ENCODE measurements at regions not wholly inside any gene's neighbourhood (a gene's known extent, or its start where the extent isn't known, plus 50 kb on each side); places are given as distances from the start of the nearest gene placed in this dataset.

DNA sequence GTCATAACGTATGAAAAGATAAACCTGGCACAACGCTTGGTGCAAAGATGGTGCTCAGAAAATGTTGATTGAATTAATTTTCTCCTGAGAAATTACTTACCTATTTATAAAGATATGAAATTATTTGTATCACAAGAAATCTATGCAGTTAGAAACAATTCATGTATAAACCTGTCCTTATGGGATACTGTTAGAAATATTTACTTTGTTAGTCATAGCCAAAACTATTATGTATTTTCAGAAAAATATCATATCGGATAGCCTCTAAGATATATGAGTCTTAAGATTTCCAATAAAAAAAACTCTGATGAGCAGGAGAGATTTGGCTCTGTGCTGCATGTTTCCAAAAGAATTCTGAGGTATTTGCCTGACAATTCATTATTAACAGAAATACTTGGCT lies 880.7 kb downstream of the LRRTM4 start:
- H3K27me3 Mint-ChIP-seq = no peaks in the 10 kb centered on the region

DNA sequence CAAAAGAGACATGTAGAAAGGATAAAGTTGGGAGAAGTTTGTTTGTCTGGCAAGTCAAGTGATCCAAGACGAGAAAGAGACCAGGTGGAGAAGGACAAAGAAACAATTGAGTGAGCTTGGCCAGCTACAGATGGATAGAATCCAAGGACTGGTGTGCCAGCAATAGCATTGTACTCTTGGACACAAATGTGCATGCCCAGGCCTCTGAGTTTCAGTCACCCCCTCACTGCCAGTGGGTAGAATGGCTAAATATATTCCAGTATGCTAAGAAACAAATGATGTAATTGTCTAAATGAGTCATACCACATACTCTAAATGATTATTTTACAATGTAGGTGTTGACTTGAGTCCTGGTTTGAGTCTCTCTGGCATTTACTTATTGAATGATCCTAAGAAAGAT lies 881.3 kb downstream of the LRRTM4 start:
- Histone ChIP-seq H3K9me3 (ENCODE audit: control insufficient read depth in 1 of 2, insufficient read depth in 1 of 2, low read length in 2 of 2) (peaks cover 0 to 5% of the 10 kb centered on the region in 2 experiments), H3K4me3 (ENCODE audit: low read length) (no peak overlapping the region), H3K4me1 (ENCODE audit: insufficient read depth, low read length) (no peaks in the 10 kb centered on the region), H3K27me3 (ENCODE audit: control insufficient read depth in 1 of 2, insufficient read depth in 2 of 2, low read length in 2 of 2) (no peaks in the 10 kb centered on the region), H3K36me3 (ENCODE audit: insufficient read depth, low read length) (no peaks in the 10 kb centered on the region), H3K27ac (ENCODE audit: low read depth in 1 of 2, low read length in 2 of 2) (no peak overlapping the region)
- ChIA-PET CTCF (no interaction called here), POLR2A (no interaction called here)
- Mint-ChIP-seq H3K27me3 (no peaks in the 10 kb centered on the region), H3K4me1 (ENCODE audit: low read depth) (no peaks in the 10 kb centered on the region), H3K27ac (no peak overlapping the region), H3K4me3 (no peak overlapping the region), H3K36me3 (ENCODE audit: low read depth) (no peaks in the 10 kb centered on the region), H3K9me3 (peaks cover 11% of the 10 kb centered on the region)
- TF ChIP-seq, protein P1, sequence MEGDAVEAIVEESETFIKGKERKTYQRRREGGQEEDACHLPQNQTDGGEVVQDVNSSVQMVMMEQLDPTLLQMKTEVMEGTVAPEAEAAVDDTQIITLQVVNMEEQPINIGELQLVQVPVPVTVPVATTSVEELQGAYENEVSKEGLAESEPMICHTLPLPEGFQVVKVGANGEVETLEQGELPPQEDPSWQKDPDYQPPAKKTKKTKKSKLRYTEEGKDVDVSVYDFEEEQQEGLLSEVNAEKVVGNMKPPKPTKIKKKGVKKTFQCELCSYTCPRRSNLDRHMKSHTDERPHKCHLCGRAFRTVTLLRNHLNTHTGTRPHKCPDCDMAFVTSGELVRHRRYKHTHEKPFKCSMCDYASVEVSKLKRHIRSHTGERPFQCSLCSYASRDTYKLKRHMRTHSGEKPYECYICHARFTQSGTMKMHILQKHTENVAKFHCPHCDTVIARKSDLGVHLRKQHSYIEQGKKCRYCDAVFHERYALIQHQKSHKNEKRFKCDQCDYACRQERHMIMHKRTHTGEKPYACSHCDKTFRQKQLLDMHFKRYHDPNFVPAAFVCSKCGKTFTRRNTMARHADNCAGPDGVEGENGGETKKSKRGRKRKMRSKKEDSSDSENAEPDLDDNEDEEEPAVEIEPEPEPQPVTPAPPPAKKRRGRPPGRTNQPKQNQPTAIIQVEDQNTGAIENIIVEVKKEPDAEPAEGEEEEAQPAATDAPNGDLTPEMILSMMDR (IDR thresholded peaks at IDR 0.05) = no peak
- DNase-seq (no peak), ATAC-seq (ENCODE audit: poor library complexity) (no peak)
- intact Hi-C loops (cut with DNase I, micrococcal nuclease) = no loop called here

More for the DNA sequence above, 880.7 kb downstream of the LRRTM4 start:
- Histone ChIP-seq H3K4me1 (ENCODE audit: insufficient read depth, low read length) (no peaks in the 10 kb centered on the region), H3K9me3 (ENCODE audit: control insufficient read depth in 1 of 2, insufficient read depth in 1 of 2, low read length in 2 of 2) (peaks cover 2 to 5% of the 10 kb centered on the region in 2 experiments), H3K27ac (ENCODE audit: low read depth in 1 of 2, low read length in 2 of 2) (no peak overlapping the region), H3K4me3 (ENCODE audit: low read length) (no peak overlapping the region), H3K36me3 (ENCODE audit: insufficient read depth, low read length) (no peaks in the 10 kb centered on the region), H3K27me3 (ENCODE audit: control insufficient read depth in 1 of 2, insufficient read depth in 2 of 2, low read length in 2 of 2) (no peaks in the 10 kb centered on the region)
- ATAC-seq (ENCODE audit: poor library complexity) (no peak), DNase-seq (no peak)
- no peaks in the 10 kb centered on the region for H3K4me1 Mint-ChIP-seq (ENCODE audit: low read depth)
- POLR2A ChIA-PET = no interaction called here
- no peak overlapping the region for H3K4me3 Mint-ChIP-seq
- intact Hi-C loops (cut with DNase I, micrococcal nuclease) = no loop called here
- no peaks in the 10 kb centered on the region for H3K36me3 Mint-ChIP-seq (ENCODE audit: low read depth)
- TF ChIP-seq, protein P1 (IDR thresholded peaks at IDR 0.05) = no peak
- H3K27ac Mint-ChIP-seq = no peak overlapping the region
- CTCF ChIA-PET = no interaction called here
- peaks cover 13% of the 10 kb centered on the region for H3K9me3 Mint-ChIP-seq

DNA sequence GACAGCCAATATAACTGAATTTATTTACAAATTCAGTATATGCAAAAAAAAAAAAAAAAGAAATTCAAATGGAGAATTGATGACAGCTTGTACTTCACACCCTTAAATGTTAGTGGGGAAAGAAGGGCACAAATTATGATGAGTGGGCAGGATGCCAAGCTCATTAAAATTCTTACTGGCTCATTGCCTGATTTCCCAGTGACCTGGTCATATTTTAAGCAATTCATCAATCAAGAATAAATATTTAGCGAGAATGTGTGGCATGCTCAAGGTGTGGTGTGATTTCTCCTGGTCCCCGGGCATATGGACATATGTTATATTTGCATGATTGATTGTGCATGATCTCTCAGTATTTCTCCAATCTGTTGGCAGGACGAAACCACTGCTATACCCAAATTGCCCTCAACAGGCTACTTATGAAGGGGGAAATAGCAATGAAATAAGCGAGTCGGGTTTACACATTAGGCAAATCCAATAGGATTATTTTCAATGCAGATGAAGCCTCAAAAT lies 883.0 kb downstream of the LRRTM4 start:
- intact Hi-C loops (cut with DNase I, micrococcal nuclease) = no loop called here

More for the DNA sequence above, 883.0 kb downstream of the LRRTM4 start:
- DNase-seq = no peak
- Histone ChIP-seq H3K27ac (ENCODE audit: low read depth in 1 of 2, low read length in 2 of 2) (no peak overlapping the region), H3K4me3 (ENCODE audit: low read length) (no peak overlapping the region), H3K36me3 (ENCODE audit: insufficient read depth, low read length) (no peaks in the 10 kb centered on the region), H3K27me3 (ENCODE audit: control insufficient read depth in 1 of 2, insufficient read depth in 2 of 2, low read length in 2 of 2) (no peaks in the 10 kb centered on the region), H3K9me3 (ENCODE audit: control insufficient read depth in 1 of 2, insufficient read depth in 1 of 2, low read length in 2 of 2) (no peaks in the 10 kb centered on the region), H3K4me1 (ENCODE audit: insufficient read depth, low read length) (no peaks in the 10 kb centered on the region)
- CTCF ChIA-PET = no interaction called here
- no peaks in the 10 kb centered on the region for H3K36me3 Mint-ChIP-seq (ENCODE audit: low read depth)
- TF ChIP-seq, protein P1 (IDR thresholded peaks at IDR 0.05) = no peak
- H3K4me3 Mint-ChIP-seq = no peak overlapping the region
- H3K4me1 Mint-ChIP-seq (ENCODE audit: low read depth) = no peaks in the 10 kb centered on the region
- H3K27me3 Mint-ChIP-seq = no peaks in the 10 kb centered on the region
- peaks cover 7% of the 10 kb centered on the region for H3K9me3 Mint-ChIP-seq
- no peak overlapping the region for H3K27ac Mint-ChIP-seq
- ATAC-seq (ENCODE audit: poor library complexity) = no peak
- POLR2A ChIA-PET = no interaction called here
